Hematopoietic multipotent progenitor cell treated with erythropoietin and hydrocortisone succinate and interleukin-3 and kit ligand, for 8 days (in vitro differentiated cells): ENCODE measurements at regions not wholly inside any gene's neighbourhood (a gene's known extent, or its start where the extent isn't known, plus 50 kb on each side); places are given as distances from the start of the nearest gene placed in this dataset.
"Not testable (repeated sequence)": the region's sequence is repeated elsewhere in the genome, so short reads cannot be mapped to it uniquely, and the experiment has no call there.

Experiments
- DNase-seq: peaks from one replicate; pipeline ENCODE4 v3.0.0-alpha.2; 2015

GRCh38 chrX:145881175-145881995 is 63.8 kb downstream of the SLITRK2 start:
- DNase-seq = no peak

- no peak for DNase-seq
These were observed 68.8 kb downstream of the SLITRK2 start for GRCh38 chrX:145886469-145886868.

GRCh38 chrX:145910017-145910416 is 92.4 kb downstream of the SLITRK2 start:
- no peak for DNase-seq

GRCh38 chrX:145919400-145919799 is 101.8 kb downstream of the SLITRK2 start:
- no peak for DNase-seq

- no peak for DNase-seq
These were observed 105.7 kb downstream of the SLITRK2 start for GRCh38 chrX:145923376-145923775.

- DNase-seq = no peak
These were observed 119.1 kb downstream of the SLITRK2 start for GRCh38 chrX:145936769-145937168.

GRCh38 chrX:145949056-145949455 is 131.4 kb downstream of the SLITRK2 start:
- DNase-seq = no peak

GRCh38 chrX:145953628-145954027 is 136.0 kb downstream of the SLITRK2 start:
- DNase-seq = no peak

- DNase-seq = no peak
These were observed 172.4 kb downstream of the SLITRK2 start for GRCh38 chrX:145990051-145990450.

GRCh38 chrX:146006637-146007036 is 189.0 kb downstream of the SLITRK2 start:
- no peak for DNase-seq

GRCh38 chrX:146036000-146036399 is 218.4 kb downstream of the SLITRK2 start:
- no peak for DNase-seq

- no peak for DNase-seq
These were observed 224.1 kb downstream of the SLITRK2 start for GRCh38 chrX:146041741-146042140.

- DNase-seq = not testable (repeated sequence)
These were observed 228.5 kb downstream of the SLITRK2 start for GRCh38 chrX:146046011-146046715.

- DNase-seq = not testable (repeated sequence)
These were observed 231.9 kb downstream of the SLITRK2 start for GRCh38 chrX:146049568-146049967.

GRCh38 chrX:146054311-146054710 is 236.7 kb downstream of the SLITRK2 start:
- DNase-seq = no peak

- no peak for DNase-seq
These were observed 238.1 kb downstream of the SLITRK2 start for GRCh38 chrX:146055733-146056132.

- no peak for DNase-seq
These were observed 239.0 kb downstream of the SLITRK2 start for GRCh38 chrX:146056511-146057081.

GRCh38 chrX:146064156-146064555 is 246.5 kb downstream of the SLITRK2 start:
- DNase-seq = no peak

GRCh38 chrX:146090732-146091131 is 273.1 kb downstream of the SLITRK2 start:
- no peak for DNase-seq

GRCh38 chrX:146109362-146109761 is 291.7 kb downstream of the SLITRK2 start:
- DNase-seq = no peak

GRCh38 chrX:146119074-146119473 is 301.4 kb downstream of the SLITRK2 start:
- DNase-seq = not testable (repeated sequence)

- DNase-seq = no peak
These were observed 310.0 kb downstream of the SLITRK2 start for GRCh38 chrX:146127617-146128016.

- no peak for DNase-seq
These were observed 323.6 kb downstream of the SLITRK2 start for GRCh38 chrX:146141221-146141620.

- DNase-seq = no peak
These were observed 326.4 kb downstream of the SLITRK2 start for GRCh38 chrX:146144039-146144438.
